Embryonic facial prominence (tissue), 1 donor: ENCODE measurements at regions not wholly inside any gene's neighbourhood (a gene's known extent, or its start where the extent isn't known, plus 50 kb on each side); places are given as distances from the start of the nearest gene placed in this dataset.
"Not testable (repeated sequence)": the region's sequence is repeated elsewhere in the genome, so short reads cannot be mapped to it uniquely, and the experiment has no call there.

Experiments
- DNase-seq: peaks from one replicate; pipeline ENCODE4 v3.0.0-alpha.2; 2016; ENCODE audit errors: extremely low spot score

DNA sequence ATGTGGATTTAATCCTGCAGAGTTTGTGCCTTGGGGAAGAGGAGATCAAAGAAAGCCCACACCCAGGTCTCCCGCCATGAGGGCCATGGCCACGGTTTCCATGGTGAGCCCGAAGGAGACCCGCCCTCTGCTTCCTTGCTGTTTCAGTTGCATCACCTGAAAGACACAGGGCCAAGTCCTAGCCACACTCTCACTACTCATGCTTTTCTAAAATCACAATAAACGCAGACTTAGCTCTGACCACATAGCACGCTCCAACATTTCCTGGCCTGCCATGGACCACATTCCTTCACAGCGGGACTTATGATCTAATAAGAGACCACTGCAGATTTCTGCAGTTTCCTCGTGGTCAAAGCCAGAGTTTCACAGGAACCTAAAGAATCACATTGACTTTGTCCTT is 426.0 kb upstream of the NR3C2 start:
- DNase-seq, result no peak

DNA sequence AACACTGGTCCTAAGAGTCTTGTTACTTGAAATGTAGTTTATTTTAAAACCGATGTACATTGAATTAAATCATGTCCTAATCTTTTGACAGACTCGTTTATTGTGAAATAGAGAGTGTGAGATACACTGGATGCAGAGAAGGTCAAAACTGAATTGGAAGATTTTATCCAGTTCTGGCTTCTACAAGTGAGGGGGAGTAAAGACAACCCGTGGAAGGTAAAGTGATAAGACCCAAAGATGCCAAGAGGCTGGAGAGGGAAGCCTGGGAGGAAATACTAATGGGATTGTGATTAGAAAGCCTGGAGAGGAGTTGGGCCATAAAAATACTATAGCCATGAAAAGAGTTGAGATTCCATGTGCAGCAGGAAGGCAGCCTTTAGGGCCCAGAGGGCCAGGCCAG is 424.5 kb upstream of the NR3C2 start:
- no peak for DNase-seq

DNA sequence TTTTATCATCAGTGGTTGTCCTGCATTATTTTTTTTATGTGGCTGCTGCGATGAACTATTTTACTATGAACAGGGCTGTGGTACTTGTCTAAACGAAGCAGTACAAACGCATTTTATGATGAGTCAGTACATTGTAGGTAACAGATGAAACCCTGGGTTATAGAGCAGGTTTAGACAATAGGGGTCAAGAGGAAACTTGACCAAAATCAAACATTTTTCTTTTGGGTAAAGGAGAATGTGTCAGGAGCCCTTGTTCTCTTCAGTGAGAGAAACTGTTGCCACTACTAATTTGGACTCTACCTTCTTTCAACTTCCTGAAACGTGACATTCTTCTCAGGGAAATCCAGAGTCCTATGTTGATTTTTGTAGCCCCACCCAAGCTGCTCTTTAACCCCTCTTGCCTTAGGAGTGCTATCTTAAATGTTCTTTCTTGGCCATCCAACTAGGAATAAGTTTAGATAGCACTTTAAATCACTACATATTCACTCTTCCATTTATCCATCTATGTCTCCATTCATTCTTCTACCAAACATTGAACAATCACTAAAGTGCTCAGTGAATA is 415.8 kb upstream of the NR3C2 start:
- no peak for DNase-seq

DNA sequence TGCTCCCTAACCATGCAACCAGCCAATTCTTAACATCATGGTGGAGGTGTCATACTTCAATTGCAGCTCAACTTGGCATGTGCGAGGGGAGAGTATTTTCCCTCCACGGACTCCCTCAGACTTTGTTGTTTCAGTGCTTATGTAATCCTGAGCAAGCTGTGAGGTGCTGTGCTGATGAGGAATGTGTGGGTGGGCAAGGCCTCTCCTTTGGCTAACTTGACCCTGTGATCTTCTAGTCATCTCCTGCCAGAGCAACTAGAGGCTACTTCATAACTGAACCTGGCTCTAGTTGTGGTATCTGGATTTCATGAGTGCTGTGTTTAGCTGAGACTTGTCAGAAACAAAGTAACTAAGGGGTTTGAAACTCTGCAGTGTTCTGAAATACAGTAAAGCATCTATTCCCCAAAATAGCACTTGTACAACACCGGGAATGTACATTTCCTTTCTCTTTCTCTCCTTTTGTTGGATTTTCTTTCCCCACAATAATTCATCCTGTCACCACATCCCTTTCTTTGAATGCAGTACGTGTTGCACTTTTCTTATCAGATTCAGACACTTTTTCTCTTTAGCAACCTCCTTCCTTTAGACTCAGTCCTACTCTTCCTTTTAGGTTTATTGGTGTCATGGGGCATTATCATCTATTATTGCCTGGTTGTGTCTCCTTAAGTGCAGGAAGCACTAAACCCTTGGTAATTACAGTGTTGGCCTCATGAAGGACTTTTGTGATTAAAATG is 415.2 kb upstream of the NR3C2 start:
- DNase-seq, result no peak

DNA sequence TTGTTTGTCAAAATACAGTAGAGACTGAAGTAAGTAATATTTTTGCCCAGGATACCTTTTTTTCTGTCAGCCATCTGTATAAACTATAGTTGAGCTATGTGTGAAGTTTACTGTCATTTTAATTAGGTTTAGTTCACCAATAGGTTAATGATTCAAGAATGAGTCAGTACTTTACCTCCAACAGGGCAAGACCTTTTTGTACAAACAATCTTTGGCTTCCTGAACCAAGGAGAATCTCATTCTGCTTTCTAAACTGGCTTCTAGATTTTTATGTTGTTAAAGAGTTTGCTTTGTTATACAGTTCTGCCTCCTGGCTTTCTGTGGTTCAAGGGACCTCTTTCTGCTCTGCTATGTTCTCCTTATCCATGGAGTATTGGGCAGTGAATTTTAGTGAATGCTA is 412.0 kb upstream of the NR3C2 start:
- DNase-seq, result no peak

DNA sequence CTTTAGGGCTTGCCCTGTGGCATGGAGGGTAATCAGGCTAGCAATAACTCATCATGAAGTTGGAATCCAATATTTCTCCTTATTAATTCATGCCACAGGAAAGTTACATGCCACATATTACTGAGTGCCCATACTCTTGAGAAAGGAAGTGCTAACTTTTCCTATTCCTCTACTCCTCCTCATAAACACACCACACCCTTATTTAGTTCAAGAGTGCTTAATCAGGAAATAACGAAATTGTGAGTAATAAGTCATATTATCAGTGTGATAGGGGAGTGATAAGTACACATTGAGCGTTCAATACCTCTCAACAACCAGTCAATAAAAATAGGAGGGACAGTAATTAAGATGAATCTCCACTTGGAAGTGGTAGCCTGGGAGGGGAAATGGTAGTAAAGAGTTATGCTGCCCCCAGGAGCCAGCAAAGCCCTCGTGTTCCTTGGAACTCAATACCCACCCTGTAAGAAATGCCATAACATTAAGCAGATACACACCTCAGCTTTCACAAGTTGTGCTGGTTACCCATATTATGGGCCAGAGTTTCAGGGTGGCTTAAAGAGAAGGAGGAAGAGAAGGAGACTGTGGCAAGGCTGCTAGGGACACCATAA is 410.0 kb upstream of the NR3C2 start:
- DNase-seq, result no peak

DNA sequence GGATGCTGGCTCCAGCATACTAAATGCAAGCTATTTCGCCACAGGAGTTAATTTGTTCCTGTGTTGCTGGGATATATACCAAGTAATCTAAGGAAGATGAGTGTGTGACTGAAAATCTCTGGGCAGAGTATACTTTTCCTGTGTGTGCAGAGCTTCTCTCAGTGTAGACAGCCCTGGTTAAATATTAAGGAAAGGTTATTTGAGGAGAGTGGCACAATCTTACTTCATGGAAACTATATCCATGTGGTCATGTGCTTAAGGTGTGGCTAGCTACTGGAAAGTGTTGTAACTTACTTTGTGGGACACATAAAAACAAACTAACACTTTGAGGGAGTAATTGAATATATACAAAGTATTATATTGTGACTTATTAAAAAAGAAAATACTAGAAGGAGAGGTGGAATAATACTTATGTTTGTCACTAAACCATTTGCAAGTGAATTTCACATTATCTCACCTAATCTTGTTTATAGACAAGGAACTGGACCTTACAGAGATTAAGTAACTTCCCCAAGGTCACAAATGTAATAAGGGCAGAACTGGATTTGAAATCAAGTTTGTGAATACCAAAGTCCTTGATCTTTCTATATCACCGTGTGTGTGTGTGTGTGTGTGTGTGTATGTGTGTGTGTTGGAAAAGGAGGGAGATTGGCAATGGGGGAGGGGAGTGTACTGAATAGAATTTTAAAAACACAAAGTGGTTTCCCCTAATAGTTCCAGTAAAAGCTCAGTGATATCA is 408.2 kb upstream of the NR3C2 start:
- no peak for DNase-seq

DNA sequence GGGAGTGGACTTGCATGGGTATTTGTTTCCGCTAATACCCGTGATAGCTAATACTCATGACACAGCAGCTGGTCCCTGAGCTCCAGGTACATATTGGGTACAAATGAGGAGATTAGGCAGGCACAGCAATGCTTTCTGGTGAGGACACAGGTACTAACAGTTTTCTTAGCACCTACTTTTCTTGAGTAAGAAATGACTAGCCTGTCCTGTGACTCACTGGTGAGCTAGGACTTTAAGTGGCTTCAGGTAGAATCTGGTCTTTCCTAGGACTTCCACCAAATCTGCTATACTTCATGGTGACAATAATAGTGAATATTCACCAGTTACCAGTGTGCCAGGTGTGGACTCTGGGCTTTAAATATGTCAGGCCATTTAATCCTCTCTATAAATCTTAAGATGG is 407.4 kb upstream of the NR3C2 start:
- no peak for DNase-seq

DNA sequence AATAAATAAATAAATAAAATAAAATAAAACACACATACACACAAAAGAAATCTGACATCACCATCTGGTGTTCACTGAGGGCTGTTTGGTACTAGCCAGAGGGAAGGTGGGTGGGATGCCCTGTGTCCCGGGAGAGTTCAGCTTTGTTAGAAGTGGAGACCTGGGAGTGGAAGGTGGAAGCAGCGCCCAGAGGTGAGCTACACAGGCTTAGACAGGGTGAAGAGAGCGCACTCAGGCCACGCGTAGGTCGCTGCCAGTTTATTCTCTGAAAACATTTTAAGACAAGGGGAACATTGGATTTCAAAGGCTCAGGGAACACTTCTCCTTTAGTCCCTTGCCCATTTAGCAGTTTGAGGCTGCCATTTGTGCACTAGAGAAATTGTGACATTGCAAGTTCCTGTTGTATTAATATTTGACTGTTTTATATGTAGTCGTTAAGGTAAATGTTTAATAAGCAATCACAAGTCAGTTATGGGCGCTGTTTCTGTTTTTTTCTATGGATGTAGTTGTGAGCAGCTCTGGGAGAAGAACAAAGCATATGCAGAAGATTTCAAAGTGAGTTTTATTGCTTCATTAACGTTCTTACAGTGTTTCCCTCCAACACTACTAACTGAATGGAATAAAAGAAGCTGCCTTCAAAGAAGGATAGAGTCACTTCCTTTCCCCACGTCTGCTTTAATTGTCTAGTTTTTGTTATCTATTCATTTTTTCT is 405.5 kb upstream of the NR3C2 start:
- DNase-seq, result no peak

DNA sequence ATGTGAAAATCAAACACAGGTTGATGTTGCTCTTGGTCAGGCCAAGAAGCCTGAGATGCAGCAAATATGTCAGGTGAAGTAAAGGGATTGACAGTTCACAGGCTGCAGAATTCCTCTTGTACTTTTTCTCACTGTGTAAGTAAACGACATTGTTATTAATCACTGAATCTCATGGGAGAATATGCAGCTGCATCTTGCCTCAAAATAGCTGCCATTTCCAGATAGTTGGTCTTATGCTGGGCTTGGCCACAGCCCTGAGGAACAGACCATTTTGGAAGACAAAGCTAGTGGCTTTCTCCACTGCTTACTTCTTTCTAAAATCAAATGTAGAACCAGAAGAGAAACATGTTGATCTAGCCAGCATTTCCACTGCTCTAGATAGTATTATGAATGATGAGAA is 403.4 kb upstream of the NR3C2 start:
- DNase-seq, result no peak

DNA sequence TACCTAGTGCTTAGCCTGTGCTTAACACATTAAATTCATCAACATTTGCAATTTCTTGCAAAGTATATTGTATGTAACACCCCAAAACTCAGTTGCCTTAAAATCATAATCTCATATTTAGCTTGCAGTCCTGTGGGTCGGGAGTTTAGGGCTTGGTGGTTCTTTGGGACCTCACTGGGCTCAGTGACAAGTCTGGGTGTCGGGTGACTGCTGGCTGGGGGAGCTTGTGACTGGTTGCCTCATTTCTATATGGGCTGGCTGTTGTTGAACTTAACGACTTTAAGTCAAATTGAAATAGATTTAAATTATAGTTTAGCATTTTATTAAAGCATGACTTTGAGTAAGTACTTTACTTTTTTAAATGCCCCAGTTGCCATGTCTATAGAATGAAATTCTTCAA is 401.4 kb upstream of the NR3C2 start:
- DNase-seq, result no peak

DNA sequence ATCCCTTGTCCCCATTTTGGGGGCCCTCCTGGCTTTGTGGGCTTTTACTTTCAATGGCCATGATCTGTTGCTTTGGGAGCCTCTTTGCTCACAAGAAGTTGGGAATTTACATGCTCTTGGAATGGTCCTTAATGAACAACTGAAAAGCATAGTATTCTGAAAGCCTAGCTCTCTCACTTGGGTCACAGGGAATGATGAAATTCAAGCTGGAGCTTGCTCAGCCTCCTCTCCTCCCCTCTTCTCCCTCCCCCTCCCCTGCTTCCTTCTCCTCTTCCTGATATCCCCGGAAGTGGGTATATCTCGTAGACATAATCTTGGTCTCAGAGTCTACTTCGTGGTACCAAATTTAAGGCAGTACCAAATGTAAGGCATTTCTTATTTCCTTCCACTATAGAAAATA is 400.6 kb upstream of the NR3C2 start:
- no peak for DNase-seq

DNA sequence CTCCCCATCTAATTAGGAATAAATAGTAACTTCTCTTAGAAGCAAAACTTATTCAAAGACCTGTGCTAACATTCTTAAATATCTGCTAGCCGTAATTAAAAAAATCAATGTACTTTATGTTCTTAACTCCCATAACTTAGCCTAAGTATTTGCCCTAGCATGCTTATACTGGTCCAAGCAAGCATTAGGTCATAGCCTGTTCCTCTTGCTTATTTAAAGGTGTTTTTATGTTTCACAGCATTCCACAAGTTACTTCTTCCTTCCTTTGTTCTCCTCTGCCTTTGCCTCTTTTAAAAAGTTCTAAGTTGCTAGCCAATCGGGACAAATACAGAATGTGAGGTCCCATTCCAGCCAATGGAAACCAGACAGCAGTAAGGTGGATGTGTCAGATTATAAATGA is 395.4 kb upstream of the NR3C2 start:
- not testable (repeated sequence) for DNase-seq

DNA sequence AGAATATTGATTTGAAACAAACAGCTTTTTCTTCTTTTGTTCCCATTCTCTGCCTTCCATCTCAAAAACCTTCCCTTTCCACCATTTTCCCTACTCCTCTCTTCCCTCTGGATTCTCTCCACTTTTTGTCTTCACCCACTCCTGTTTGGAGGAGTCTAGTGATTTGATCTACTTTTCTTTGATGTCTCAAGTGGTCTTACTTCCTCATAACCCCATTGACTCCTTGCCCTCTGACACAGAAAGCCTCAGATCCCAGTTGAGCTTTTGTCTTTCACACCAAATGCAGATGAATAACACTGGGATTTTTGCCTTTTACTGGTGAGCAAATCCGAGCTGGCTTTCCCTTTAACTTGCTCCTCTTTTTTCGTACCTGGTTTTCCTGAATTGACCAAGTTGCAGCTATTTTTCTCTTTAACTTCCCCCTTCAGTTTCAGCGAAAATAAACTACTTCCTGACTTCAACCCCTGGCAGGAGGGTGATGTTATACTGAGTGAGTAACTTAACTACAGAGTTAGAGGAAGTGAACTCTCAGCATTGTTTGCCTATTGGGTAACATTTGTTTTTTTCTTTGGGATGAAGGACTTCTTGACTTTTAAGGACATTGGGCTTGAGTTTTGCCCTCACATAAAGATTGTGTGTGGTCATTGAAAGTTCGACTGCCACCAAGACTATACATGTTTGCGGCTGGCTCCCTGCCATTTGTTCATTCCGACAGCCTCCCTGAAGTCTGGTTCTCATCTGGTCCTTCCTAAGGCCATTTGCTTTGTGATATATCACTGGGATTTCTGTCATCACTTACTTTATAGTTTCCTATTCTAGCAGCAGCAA is 392.8 kb upstream of the NR3C2 start:
- no peak for DNase-seq

DNA sequence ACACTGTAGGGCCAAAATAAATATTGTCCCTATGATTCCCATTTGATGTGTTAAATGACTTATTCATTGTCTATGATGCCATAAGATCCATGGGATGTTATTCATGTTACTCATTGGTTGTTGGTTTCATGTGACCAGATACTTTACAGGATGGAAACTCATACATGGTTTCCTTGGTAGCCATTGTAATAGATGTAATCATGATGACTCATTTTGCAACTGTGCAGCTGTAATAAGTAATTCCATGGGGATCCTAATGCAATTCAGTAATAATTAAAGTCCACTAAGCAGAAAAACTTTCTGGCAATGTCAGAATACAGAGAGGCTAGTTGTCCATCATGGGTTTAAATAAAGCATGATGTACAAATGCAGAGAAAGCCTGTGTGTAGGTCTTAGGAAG is 389.7 kb upstream of the NR3C2 start:
- DNase-seq, result no peak

DNA sequence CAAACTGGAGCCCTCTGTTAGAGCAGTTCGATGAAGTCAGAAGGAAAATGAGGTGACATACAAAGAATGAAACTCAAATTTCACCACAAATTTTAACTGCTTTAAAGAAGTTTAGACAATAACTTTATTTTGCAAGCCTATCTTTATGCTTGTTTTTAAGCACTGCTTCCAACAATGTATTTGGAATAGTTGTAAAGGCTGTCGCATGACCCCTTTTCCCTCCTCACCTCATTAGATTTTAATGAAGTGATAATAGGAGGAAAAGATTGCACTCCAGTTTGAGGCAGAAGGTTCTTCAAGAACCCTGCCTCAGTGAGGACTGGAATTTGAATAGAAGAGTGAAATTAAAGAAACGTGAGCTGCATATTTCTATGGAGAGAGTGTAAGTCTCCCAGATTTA is 386.1 kb upstream of the NR3C2 start:
- DNase-seq, result no peak

DNA sequence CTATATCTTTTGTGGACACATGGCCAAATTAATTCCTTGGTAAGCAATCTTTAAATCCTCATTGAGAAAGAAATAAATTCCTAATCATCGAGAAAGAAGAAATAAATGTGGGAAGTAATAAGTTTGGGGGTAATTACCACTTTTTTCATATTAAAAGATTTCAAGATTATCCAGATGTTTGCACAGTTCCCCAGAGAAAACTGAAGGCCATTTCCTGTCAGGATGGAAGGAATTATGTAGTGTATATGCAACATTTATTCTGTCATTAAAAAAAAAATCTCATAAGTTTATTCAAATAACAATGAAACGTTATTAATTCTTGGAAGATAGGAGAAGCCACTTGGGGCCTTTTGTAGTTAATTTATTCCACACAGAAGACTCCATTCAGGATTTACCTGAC is 385.6 kb upstream of the NR3C2 start:
- DNase-seq, result no peak

DNA sequence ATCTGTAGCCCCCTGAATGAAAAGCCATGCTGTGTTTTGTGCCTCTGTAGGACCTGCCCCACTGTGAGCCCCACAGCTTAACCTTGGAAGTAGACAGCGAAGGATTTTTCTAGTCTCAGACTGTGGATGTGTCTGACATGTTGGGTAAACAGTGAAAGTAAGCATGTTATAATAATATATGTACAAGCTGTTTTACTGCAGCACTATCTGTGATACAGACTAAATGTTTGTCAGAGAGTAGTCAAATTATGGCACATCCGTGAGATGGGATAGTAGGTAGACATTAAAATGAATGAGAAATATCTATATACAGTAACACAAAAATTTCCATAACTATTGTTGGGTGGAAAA is 381.2 kb upstream of the NR3C2 start:
- no peak for DNase-seq

DNA sequence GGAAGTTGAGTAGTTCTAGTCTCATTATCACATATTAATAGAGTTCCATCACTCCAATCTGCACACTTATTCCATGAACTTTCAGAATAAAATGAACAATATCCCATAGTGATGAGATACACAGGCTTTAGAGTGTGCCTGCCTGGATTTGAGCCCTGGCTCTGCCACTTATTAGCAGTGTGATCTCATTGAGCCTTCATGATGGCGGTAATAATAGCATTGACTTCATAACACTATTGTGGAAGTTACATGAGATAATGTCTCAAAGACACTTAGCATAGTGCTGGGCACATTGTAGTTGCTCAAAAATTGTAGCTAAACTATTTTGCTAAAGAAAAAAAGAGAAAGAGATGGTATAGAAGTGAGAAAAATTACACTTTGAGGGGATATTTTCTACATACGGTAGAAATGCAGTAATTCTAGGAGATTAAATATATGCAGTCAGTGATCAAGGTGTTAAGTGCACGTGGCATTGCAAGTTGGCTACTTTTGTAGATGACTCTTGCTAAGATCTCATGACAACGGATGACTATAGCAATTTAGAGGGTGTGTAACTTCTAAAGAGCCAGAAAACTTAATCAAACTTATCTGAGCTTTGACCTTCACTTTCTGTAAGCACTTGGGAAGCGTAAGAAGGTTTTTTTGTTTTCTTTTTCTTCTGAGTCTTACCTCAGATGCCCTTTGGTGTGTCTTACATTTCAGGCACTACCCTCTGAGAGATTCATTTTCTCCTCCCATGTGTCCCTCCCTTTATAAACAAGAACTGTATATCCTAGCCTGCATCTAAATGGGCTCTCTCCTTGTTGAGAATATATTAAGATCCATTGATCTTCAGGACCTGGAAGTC is 380.6 kb upstream of the NR3C2 start:
- no peak for DNase-seq

DNA sequence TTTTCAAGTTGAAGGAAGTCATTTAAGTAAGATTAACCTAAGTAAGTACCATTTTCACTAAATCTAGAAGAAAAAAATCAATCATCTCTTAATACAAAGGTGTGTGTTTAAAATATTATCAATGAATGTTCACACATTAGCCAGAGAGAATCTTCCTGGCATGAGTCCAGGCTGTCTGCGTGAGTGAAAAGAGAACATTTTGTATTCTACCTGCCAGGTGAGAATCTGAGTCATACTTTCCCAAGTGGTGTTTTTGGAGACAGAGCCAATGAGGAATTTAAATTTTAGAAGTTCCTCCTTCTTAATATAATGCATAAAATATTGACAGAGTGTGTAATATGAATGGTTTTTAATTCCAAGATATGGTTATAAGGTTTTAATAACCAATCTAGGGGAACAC is 371.8 kb upstream of the NR3C2 start:
- DNase-seq, result no peak

DNA sequence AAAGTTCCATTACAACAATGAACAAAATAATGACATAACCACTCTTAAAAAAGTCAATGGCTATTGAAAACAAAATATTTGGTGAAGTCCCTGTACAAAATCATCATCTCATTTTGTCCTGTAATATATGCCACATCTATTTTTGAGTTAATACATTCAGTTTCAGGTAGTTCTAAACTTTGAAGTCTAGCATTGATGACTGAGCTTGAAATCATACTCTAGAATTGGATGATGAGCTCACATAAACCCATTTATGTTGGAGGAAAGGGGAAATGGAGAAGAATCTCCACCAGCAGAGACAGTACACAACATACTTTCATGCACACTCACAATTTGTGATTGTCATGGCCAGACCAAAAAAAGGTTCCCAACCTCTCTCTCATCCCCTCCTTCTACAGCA is 371.1 kb upstream of the NR3C2 start:
- no peak for DNase-seq
